ENCODE measurements at regions not wholly inside any gene's neighbourhood (a gene's known extent, or its start where the extent isn't known, plus 50 kb on each side); places are given as distances from the start of the nearest gene placed in this dataset.

GRCh38 chr6:965343-965742 is 272.4 kb upstream of the EXOC2 start:
- TF ChIP-seq, protein P1, sequence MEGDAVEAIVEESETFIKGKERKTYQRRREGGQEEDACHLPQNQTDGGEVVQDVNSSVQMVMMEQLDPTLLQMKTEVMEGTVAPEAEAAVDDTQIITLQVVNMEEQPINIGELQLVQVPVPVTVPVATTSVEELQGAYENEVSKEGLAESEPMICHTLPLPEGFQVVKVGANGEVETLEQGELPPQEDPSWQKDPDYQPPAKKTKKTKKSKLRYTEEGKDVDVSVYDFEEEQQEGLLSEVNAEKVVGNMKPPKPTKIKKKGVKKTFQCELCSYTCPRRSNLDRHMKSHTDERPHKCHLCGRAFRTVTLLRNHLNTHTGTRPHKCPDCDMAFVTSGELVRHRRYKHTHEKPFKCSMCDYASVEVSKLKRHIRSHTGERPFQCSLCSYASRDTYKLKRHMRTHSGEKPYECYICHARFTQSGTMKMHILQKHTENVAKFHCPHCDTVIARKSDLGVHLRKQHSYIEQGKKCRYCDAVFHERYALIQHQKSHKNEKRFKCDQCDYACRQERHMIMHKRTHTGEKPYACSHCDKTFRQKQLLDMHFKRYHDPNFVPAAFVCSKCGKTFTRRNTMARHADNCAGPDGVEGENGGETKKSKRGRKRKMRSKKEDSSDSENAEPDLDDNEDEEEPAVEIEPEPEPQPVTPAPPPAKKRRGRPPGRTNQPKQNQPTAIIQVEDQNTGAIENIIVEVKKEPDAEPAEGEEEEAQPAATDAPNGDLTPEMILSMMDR (IDR thresholded peaks at IDR 0.05), result no peak
- TF ChIP-seq POLR2A (IDR thresholded peaks at IDR 0.05) (no peak), EP300 (IDR thresholded peaks at IDR 0.05) (no peak)
